IMR-90 (cell line): ENCODE measurements at regions not wholly inside any gene's neighbourhood (a gene's known extent, or its start where the extent isn't known, plus 50 kb on each side); places are given as distances from the start of the nearest gene placed in this dataset.

Source experiments
- ATAC-seq: fragments of 200-7000 bp; cut with Tn5 transposase; 2 replicates; pipeline ENCODE4 v1.9.1; 2020; ENCODE audit warnings: low read depth, mild to moderate bottlenecking, moderate library complexity
- BruUV-seq: library from RNA; stranded (reverse); fragments of 400-500 nt; replicated peaks from 2 replicates; lab custom pipeline; 2021; lab: Mats Ljungman, UMichigan
- CTCF ChIA-PET: fragments of 300-600 bp; formaldehyde crosslinking; extraction: SDS; loops from one replicate; lab custom pipeline; 2021; ENCODE audit warnings: antibody characterized with exemption; lab: Yijun Ruan, JAX
- POLR2A ChIA-PET: fragments of 300-600 bp; sonication (Branson Sonifier 250); formaldehyde crosslinking; loops from one replicate; lab custom pipeline; 2022; ENCODE audit warnings: antibody characterized with exemption; ENCODE audit not compliant: unreplicated experiment; lab: Charles Lee
- DNase-seq: peaks from one replicate; pipeline ENCODE4 v3.0.0; 2013
- H2AFZ ChIP-seq: replicated peaks from 2 replicates; pipeline ENCODE3; 2013; ENCODE audit warnings: low read length, mild to moderate bottlenecking; ENCODE audit not compliant: poor library complexity
- H2AK5ac ChIP-seq: 2 replicates; pipeline ENCODE4 v1.6.1; 2013; ENCODE audit warnings: low read depth, low read length, inconsistent platforms
- H2AK9ac ChIP-seq: replicated peaks from 2 replicates; pipeline ENCODE3; 2013; ENCODE audit warnings: mild to moderate bottlenecking, low read depth, low read length, moderate library complexity; ENCODE audit not compliant: poor library complexity
- H2BK120ac ChIP-seq: 2 replicates; pipeline ENCODE4 v1.6.1; 2013; ENCODE audit warnings: low read depth, low read length, inconsistent platforms
- H2BK15ac ChIP-seq: 3 replicates; pipeline ENCODE4 v1.6.1; 2013; ENCODE audit warnings: low read depth, low read length, inconsistent platforms
- H2BK20ac ChIP-seq: 2 replicates; pipeline ENCODE4 v1.6.1; 2013; ENCODE audit warnings: low read depth, mild to moderate bottlenecking, inconsistent platforms, low read length, moderate library complexity
- H2BK5ac ChIP-seq: 2 replicates; pipeline ENCODE4 v1.6.1; 2013; ENCODE audit warnings: mild to moderate bottlenecking, low read depth, low read length, inconsistent platforms; ENCODE audit not compliant: poor library complexity, severe bottlenecking
- H3K14ac ChIP-seq: replicated peaks from 2 replicates; pipeline ENCODE4 v1.6.1; 2013; ENCODE audit warnings: low read depth, low read length, inconsistent platforms
- H3K18ac ChIP-seq: 2 replicates; pipeline ENCODE4 v1.6.1; 2013; ENCODE audit warnings: low read depth, low read length, control low read depth
- H3K23ac ChIP-seq: 2 replicates; pipeline ENCODE4 v1.6.1; 2013; ENCODE audit warnings: low read depth, low read length, inconsistent platforms
- H3K27ac ChIP-seq: 2 replicates; pipeline ENCODE4 v1.5.1; 2013; ENCODE audit warnings: mild to moderate bottlenecking, control low read depth, low read length; ENCODE audit not compliant: insufficient read depth
- H3K27me3 ChIP-seq: 2 replicates; pipeline ENCODE4 v1.6.1; 2013; ENCODE audit warnings: low read length; ENCODE audit not compliant: control insufficient read depth, insufficient read depth
- H3K36me3 ChIP-seq: 2 replicates; pipeline ENCODE4 v1.6.1; 2013; ENCODE audit warnings: low read length, mixed read lengths; ENCODE audit not compliant: control insufficient read depth, insufficient read depth
- H3K4ac ChIP-seq: 2 replicates; pipeline ENCODE4 v1.6.1; 2013; ENCODE audit warnings: low read depth, low read length, inconsistent platforms
- H3K4me1 ChIP-seq: 2 replicates; pipeline ENCODE4 v1.6.1; 2013; ENCODE audit warnings: low read length, mixed read lengths; ENCODE audit not compliant: control insufficient read depth, insufficient read depth
- H3K4me2 ChIP-seq: 2 replicates; pipeline ENCODE4 v1.6.1; 2013; ENCODE audit warnings: low read depth, mild to moderate bottlenecking, control low read depth, low read length, moderate library complexity
- H3K4me3 ChIP-seq: 2 replicates; pipeline ENCODE4 v1.5.1; 2013; ENCODE audit warnings: low read depth, mild to moderate bottlenecking, control low read depth, low read length, moderate library complexity; ENCODE audit not compliant: insufficient read depth
- H3K56ac ChIP-seq: 2 replicates; pipeline ENCODE4 v1.6.1; 2013; ENCODE audit warnings: low read length, inconsistent platforms; ENCODE audit not compliant: insufficient read depth; ENCODE audit errors: extremely low read depth
- H3K79me1 ChIP-seq, 2 experiments: 2 replicates each; pipeline ENCODE4 v1.6.1; 2013; ENCODE audit warnings: low read length in 2 of 2, inconsistent platforms in 1 of 2, low read depth in 1 of 2
- H3K9ac ChIP-seq: 2 replicates; pipeline ENCODE4 v1.6.1; 2013; ENCODE audit warnings: low read depth, low read length, control low read depth
- H3K9me1 ChIP-seq: 2 replicates; pipeline ENCODE4 v1.6.1; 2013; ENCODE audit warnings: low read length, inconsistent platforms; ENCODE audit not compliant: insufficient read depth
- H3K9me3 ChIP-seq: 2 replicates; pipeline ENCODE4 v1.6.1; 2013; ENCODE audit warnings: low read length; ENCODE audit not compliant: control insufficient read depth, insufficient read depth
- H4K20me1 ChIP-seq: 2 replicates; pipeline ENCODE4 v1.6.1; 2013; ENCODE audit warnings: low read length, inconsistent platforms; ENCODE audit not compliant: insufficient read depth
- H4K5ac ChIP-seq: 2 replicates; pipeline ENCODE4 v1.6.1; 2013; ENCODE audit warnings: mild to moderate bottlenecking, low read depth, low read length, control low read depth
- H4K8ac ChIP-seq, 2 experiments: 2 replicates each; pipeline ENCODE4 v1.6.1; 2013; ENCODE audit warnings: low read depth in 2 of 2, low read length in 2 of 2, control low read depth in 1 of 2, inconsistent platforms in 1 of 2
- H4K91ac ChIP-seq: 2 replicates; pipeline ENCODE4 v1.6.1; 2013; ENCODE audit warnings: low read depth, low read length, inconsistent platforms; ENCODE audit not compliant: insufficient read depth
- BHLHE40 ChIP-seq: fragments of 150-350 bp; IDR thresholded peaks from 2 replicates; pipeline ENCODE4 v1.6.1; 2016; ENCODE audit warnings: mild to moderate bottlenecking, low read depth, low read length
- CEBPB ChIP-seq: IDR thresholded peaks from 2 replicates; pipeline ENCODE4 v1.6.1; 2012; ENCODE audit warnings: low read depth, low read length, improper control_type of control experiment
- CHD1 ChIP-seq: IDR thresholded peaks from 2 replicates; pipeline ENCODE4 v1.6.1; 2012; ENCODE audit warnings: low read depth, low read length, improper control_type of control experiment
- FOS ChIP-seq: fragments of 150-350 bp; IDR thresholded peaks from 2 replicates; pipeline ENCODE4 v1.6.1; 2016; ENCODE audit warnings: low read depth, low read length
- MXI1 ChIP-seq: IDR thresholded peaks from 2 replicates; pipeline ENCODE4 v1.6.1; 2012; ENCODE audit warnings: low read depth, mild to moderate bottlenecking, low read length, moderate library complexity, borderline replicate concordance
- POLR2A ChIP-seq: IDR thresholded peaks from 2 replicates; pipeline ENCODE4 v1.6.1; 2012; ENCODE audit warnings: mild to moderate bottlenecking, low read depth, low read length
- RAD21 ChIP-seq: IDR thresholded peaks from 2 replicates; pipeline ENCODE4 v1.6.1; 2012; ENCODE audit warnings: low read length, improper control_type of control experiment
- RCOR1 ChIP-seq: IDR thresholded peaks from 2 replicates; pipeline ENCODE4 v1.6.1; 2012; ENCODE audit warnings: mild to moderate bottlenecking, low read length, improper control_type of control experiment; ENCODE audit not compliant: insufficient replicate concordance
- USF2 ChIP-seq: fragments of 150-350 bp; IDR thresholded peaks from 2 replicates; pipeline ENCODE4 v1.6.1; 2017; ENCODE audit warnings: mild to moderate bottlenecking, antibody characterized with exemption, low read length, low read depth
- whole genome bisulfite sequencing, 2 experiments: methylation state at CpG; one replicate each; pipeline versions ENCODE4 v1.1.5 to v1.1.7; 2013; ENCODE audit warnings: missing lambda C conversion rate in 2 of 2; ENCODE audit not compliant: insufficient read length in 1 of 2; ENCODE audit errors: extremely low coverage in 2 of 2; 5-methylcytosine and 5-hydroxymethylcytosine counted together
- dilution Hi-C: fragments of 300-500 bp; cut with HindIII; formaldehyde crosslinking; loops from one replicate; pipeline ENCODE4 v1.14.3; 2018; ENCODE audit warnings: low sequenced_read_pairs; ENCODE audit not compliant: unreplicated experiment
- in situ Hi-C: fragments of 300-500 bp; cut with MboI; formaldehyde crosslinking; loops from 3 replicates; pipeline ENCODE4 v1.14.3; 2019; ENCODE audit warnings: low sequenced_read_pairs, inconsistent platforms, mixed read lengths
- intact Hi-C: fragments of 100-400 bp; cut with micrococcal nuclease; formaldehyde crosslinking; loops from 2 replicates; pipeline ENCODE4 v1.10.0; 2022

GRCh38 chr17:443109-443508 lies 90.5 kb upstream of the RPH3AL start:
- Histone ChIP-seq H2AFZ (no peak overlapping the region), H3K18ac (no peak overlapping the region), H2AK9ac (no peak overlapping the region), H3K23ac (no peak overlapping the region), H3K4me1 (no peaks in the 10 kb centered on the region), H2BK5ac (no peak overlapping the region), H4K91ac (no peak overlapping the region), H2AK5ac (no peak overlapping the region), H4K20me1 (peaks cover 3% of the 10 kb centered on the region; the same call in 1 of the 2 replicates), H3K27me3 (no peaks in the 10 kb centered on the region), H3K9me1 (peaks cover 4% of the 10 kb centered on the region; the same call in 1 of the 2 replicates), H3K56ac (no peak overlapping the region), H3K4ac (no peak overlapping the region), H3K9me3 (no peaks in the 10 kb centered on the region), H2BK120ac (no peak overlapping the region), H3K27ac (no peak overlapping the region), H3K4me3 (no peak overlapping the region), H3K79me1 (peaks cover 16 to 33% of the 10 kb centered on the region in 2 experiments), H3K4me2 (no peak overlapping the region), H2BK20ac (no peak overlapping the region), H3K14ac (no peak overlapping the region), H4K8ac (no peak overlapping the region), H3K9ac (no peak overlapping the region), H2BK15ac (no peak overlapping the region), H4K5ac (no peak overlapping the region), H3K36me3 (peaks cover 15% of the 10 kb centered on the region)
- dilution Hi-C loops (no loop called here), in situ Hi-C loops (no loop called here), intact Hi-C loops (no loop called here)
- BruUV-seq = no TSS peak
- WGBS, 2 experiments = 97% methylated on average over 29 of the region's 30 CpGs; no CpG with 5 or more reads in 1 of the 2 experiments
- POLR2A ChIA-PET = interaction anchor here (0.5 kb wide), 1 partner anchor 556 kb away, joined by 3 read pairs; no protein-coding TSS in a partner anchor
- ATAC-seq (no peak), DNase-seq (no peak)
- TF ChIP-seq RAD21 (no peak), FOS (no peak), POLR2A (no peak), CHD1 (no peak), BHLHE40 (no peak), CEBPB (no peak), USF2 (no peak), RCOR1 (no peak), MXI1 (no peak)
- CTCF ChIA-PET = no interaction called here
